HG02763 (cell line): ENCODE measurements at regions not wholly inside any gene's neighbourhood (a gene's known extent, or its start where the extent isn't known, plus 50 kb on each side); places are given as distances from the start of the nearest gene placed in this dataset.
A peak's percentile ranks its signal among the peaks of the same experiment; 100 is the strongest.

Experiments
- ATAC-seq: cut with Tn5 transposase; IDR thresholded peaks from one replicate; pipeline ENCODE4 v1.9.1; 2021; ENCODE audit warnings: mild to moderate bottlenecking, moderate library complexity; ENCODE audit not compliant: unreplicated experiment

DNA sequence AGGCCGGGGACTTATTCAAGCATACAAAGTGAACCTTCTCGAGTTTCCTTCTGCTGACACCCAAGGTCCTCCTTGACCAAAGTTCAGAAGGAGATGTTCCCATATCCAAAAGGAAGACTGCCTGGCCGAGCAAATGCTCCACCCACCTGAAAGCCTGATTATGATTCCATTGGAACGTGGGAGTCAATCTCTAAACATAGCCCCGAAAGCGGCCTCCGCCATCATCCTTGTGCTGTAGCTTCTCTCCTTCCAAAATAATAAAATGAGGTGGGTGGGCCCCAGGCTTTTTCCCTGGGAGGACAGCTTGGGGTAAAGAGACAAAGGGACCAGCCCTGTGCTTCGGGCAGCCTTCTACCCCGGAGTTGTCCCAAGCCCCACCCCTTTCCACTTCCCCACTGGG lies 355.6 kb upstream of the SLC30A5 start:
- no peak for ATAC-seq

DNA sequence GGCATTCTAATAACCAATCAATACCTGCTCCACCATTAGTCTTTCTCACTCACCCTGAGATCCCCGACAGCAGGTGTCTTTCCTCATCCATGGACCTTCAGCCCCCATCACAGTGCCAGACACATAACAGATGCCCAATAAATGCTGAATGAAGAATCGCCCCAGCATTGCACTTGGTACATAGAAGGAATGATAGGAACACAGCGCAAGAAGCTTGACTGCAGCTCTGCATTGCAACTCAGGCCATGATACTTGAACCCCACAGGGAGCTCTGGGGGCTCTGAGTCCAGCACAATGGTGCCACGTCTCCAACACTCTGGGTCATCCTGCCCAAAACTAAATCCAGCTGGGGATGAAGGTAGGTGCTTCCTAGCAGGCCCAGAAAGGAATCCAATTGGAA lies 355.0 kb upstream of the SLC30A5 start:
- no peak for ATAC-seq

DNA sequence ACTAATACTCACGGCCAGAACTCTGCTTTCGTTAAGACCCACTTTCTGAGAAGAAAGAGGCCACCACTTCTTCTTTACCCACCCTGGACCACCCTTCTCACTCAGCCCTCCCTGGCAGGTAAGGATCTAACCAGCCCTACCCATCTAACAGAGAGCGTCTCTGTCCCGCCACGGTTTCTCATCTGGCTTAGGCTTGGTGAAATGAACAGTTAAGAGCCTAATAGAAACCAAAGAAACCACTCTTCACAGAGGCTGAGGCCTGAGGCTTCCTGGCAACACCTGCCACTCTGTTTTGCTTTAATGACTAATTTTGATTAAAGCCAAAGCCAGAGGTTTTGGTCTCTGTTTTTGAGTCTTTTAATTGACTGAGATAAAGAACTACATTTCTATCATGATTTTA lies 354.1 kb upstream of the SLC30A5 start:
- ATAC-seq: peak; percentile 87

DNA sequence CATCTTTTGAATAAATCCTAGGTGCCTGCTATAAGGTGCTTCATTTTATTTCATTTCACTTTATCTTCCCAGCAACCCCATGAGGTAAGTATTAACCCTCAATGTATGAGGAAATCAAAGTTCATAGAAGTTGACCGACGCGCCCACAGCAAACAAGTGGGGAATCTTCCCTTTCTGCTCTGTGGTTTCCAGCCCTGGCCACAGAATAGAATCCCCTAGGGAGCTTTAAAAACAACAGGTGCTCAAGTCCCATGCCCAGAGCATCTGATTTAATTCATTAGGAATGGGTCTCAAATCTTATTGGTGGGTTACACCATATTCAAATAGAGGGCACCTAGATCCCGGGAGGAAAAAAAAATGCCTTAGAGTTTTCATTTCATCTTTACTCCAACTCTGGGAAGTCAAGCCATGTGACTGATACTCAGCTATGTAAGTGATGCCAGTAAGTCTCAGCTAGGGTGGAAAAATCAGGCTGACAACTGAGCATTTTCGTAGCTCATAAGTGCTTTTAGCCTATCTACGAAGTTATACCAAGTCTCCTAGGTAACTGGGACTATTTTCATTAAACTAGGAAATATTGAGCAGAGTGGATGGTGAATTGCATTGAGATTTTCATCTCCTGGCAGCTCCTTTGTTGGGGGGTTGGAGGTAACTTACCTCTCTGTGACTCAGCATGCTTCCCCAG lies 353.4 kb upstream of the SLC30A5 start:
- ATAC-seq: peak; percentile 78

DNA sequence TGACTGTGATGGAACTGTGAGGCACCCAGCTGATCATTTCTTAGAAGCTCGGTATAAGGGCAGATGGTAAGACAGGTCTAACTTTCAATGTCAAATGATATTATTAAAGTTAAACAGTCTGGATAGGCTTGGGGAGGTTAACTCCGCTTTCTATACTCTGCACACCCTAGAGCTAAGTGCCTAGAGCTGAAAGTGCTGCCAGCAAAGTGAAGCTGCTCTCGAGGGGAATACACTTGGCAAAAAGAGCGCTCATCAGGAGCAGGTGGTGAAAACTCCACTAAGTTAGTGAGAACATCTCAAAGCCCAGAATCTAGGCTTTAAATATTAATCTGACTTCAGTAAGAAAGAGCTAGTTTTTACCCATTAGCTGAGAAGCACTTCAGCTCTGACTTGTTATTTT lies 349.6 kb upstream of the SLC30A5 start:
- no peak for ATAC-seq

DNA sequence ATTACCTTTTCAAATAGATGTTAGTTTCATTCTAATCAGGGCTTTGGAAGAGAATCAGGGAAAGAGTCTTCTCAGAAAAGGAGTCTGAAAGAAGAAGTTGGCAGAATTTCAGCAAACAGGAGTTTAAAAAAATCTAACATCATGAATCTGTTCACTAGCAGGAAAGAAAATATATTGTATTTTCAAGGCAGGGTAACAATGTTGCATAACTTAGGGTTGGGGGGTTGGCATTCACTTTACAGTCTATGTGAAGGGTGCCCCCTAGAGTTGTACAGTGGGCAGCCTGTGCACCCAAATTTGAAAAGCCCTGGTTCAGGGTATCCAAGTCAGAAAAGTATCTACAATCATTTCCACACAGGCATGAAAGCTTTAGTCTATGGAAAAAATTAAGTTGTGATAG lies 348.4 kb upstream of the SLC30A5 start:
- ATAC-seq: no peak

DNA sequence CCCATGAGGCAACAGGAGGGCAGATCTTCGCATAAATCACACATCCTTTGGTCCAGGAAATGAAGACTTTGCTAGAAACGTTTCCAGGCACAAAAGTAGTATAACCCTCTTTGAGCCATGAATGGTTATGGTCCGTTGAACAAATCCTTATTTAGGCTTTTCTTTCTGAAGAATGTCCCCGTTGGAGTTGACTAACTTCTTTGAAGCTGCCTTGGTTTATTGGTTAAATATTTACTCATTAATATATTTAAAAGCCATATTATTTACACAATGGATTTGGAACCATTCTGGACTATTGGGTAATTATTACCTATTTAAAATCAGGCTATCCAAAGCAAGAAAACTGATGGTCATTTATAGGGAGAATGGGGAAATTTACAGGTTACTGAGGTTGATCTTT lies 347.6 kb upstream of the SLC30A5 start:
- ATAC-seq: no peak

DNA sequence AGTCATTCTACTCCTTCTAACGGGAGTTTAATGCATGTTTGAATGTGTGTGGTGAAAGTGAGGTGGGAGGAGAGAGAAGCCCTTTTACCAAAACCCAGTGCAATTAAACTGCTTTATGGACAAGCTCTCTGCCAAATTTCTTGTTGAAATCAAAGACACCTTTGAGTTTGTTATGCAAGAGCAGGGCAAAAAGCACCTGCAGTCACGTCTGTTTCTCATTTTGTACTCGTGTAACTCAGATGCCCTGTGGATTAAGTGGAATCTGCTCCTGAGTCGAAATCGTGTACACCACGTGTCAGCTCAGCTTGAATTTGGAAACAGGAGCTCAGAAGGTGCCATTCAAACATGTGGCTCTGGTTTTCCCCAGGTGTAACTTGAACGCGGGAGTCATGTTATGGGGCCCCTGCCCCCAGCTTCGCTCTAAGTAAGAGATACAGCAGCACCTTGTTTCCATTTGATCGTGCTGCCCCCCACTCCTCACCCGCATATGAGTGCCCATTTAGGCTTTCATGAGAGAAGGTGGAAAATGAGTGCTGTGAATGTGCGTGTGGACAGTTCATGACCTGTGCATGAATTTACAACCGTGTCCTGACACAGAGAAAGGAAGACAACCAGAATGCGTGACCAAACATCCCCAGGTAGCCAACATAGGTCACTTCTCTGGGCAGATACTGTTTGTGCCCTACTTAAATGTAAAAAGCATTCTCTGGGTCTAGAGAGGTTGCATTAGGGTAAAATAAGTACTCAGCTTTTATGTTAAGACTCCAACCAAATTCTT lies 347.0 kb upstream of the SLC30A5 start:
- no peak for ATAC-seq

DNA sequence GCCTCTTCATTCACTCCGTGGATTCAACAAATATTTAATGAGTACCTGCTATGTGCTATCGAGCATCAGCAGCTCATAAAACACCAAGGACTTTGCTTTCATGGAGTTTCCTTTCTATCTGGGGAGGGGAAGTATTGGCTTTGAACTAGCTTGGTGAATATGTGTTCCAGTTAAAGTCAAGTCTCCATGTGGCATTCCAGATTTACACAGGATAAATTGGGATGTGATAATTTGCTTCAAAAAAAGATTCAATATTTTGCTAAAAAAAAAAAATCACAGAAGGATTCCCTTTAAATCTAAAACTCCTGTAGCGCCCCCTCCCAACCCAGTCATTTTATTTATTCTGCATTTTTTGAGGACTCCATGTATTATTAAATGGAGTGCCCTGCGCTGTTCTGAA lies 346.3 kb upstream of the SLC30A5 start:
- ATAC-seq: no peak

DNA sequence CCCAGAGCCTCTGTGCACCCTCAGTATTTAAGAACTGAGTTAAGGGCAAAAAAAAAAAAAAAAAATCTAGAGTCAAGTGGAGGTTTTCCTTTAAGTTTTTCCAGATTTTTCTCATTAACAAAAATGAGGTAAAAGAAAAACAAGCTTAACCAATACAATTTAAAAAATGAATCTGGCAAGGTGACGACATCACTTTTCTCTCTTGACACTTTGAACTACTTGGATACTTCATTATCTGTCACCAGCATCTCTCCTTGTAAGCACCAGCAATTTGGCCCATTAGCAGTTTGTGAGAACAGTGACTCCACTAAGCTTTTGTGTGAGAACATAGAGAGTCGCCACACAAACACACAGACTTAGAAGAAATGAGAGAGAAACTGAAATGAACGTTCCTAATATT lies 345.7 kb upstream of the SLC30A5 start:
- no peak for ATAC-seq

DNA sequence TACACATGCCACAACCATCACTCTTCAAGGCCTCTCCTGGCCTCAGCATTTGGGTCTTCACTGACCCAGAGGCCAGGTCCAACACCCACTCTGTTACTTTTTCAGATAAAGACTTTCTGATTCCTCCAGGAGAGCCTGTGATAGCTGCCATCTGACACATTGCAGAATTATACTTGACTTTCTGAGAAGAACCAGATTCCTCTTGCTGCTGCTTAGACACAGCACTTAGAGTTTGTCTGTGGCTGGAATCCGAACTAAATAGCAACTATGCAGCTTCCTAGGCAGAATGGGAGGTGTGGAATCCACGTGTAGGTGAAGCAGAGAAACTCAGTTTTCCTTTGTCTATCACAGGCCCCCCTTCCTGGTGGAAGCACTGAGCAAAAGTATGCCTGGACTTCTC lies 344.7 kb upstream of the SLC30A5 start:
- ATAC-seq: no peak

DNA sequence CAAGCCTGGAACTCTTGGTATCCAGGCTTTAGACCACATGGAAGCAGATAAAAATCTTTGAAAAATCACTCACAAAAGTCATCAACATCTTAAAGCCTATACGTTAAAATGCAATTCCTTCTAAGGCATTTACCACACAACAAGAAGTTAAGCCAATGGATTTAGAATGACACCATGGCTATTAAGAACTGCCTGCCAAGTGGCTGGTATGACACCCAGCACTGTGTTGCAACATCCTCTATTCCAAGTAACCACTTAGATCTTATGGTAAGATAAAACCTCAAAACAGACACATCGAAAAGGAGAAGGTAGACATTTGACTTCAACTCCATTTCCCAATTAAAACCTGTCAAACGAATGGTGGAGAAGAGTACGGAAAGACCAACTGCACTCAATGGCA lies 344.2 kb upstream of the SLC30A5 start:
- ATAC-seq: no peak

DNA sequence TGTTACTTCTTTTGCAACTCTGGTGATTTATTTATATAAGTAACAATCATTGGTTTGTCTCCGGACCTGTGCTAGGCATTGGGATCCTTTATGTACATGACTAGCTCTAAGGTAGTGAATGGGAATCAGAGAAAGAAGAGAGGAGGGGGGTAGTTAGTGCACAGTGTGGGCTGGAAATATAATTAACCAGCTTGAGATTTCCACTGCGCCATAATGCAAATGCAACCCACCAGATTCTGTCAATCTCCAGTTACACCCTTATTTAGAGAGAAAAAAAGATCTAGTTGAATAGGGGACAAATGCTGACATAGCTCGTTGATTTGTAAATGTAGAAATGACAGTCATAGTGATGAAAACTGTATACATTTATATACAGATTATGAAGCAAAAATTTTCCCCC lies 342.2 kb upstream of the SLC30A5 start:
- ATAC-seq: no peak

DNA sequence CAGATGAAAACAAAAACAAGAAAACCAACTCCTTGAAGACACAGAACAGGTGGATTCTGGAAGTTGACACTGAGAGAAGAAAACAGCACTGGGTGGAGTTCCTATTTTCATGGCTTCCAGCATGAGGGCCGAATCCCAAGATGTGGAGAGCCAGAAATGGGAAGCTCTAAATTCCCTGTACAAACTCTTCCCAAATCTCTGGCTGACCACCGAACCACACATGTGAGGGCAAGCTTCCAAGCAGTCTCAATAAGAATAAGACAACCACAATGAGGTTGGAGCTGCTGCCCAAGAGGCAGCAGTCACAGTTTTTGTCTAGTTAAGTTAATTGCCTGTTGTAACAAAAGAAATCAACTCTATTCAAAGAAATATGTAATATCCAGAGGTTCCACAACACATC lies 339.3 kb upstream of the SLC30A5 start:
- ATAC-seq: no peak

DNA sequence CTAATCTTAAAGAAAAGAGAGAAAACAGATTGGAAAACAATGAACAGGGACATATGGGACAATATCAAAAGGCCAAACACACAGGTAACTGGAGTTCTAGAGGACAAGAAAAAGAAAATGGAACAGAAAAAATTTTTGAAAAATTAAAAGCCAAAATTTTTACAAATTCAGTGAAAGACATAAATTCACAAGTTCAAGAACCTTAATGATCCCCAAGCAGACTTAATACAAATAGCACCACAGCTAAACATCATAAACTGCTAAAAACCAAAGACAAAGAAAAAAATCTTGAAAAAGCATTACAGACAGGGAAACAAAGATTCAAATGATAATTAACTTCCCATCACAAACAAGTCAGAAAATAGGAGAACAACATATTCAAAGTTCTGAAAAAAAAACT lies 338.5 kb upstream of the SLC30A5 start:
- ATAC-seq: no peak

DNA sequence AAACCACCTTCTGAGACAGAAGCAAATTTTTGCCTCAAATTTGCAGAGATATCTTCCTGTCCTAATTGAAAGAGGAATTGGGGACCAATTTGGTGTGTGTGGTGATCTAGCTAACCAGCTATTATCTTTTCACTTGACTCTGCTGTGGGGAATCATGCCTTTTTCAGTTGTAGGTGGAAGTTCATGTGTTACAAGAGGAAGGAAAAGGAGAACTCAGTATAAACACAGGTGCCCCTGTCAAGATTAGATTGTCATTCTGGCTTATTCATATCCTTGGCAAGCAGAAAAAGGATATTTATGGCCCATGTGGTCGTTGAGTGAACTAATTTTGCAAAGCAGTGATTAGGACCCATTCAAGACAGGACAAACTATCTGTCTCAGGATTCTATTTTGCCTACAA lies 336.8 kb upstream of the SLC30A5 start:
- no peak for ATAC-seq

DNA sequence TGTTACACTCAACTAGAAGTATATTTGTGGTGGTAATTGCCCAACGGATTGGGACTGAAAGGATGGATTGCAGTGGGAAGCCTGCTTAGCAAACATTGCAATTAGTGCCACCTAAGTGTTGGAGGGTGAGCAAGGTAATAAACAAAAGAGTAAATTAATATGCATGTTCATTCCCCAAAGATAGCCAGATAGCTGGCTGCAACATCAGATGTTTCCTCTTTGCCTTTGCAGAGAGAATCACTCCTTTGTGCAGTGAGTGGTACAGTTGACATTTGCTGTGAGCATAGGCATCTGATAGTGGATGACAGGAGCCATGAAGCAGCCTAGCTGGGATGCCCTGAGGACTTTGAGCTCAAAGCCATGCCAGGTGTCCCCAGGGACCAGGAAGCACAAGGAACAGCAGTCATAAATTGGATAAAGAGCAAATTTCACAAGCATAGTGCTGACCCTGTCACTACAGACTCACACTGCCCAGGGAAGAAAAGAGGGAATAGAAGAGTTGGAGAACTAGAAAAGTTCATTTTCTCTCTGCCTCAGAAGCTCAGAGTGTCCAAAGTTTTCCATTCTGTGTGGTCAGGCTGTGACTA lies 336.1 kb upstream of the SLC30A5 start:
- ATAC-seq: no peak

DNA sequence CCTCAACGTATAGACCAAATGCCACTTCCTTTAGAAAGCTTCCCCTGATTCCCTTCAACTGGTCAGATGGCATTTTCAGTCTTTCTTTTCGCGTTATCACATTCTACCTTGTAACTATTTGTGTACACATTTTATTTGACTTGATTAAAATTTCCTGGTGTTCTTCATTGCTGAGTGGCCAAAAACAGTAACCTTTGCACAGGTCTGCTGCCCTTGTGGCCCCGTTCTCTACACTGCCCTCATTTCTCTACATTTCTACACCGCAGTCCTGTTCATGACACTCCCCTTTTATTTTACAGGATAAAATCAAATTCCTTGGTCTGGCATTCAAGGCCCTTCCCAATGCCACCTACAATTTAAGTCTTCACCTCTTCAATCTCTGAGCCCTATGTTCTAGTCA lies 334.2 kb upstream of the SLC30A5 start:
- no peak for ATAC-seq

DNA sequence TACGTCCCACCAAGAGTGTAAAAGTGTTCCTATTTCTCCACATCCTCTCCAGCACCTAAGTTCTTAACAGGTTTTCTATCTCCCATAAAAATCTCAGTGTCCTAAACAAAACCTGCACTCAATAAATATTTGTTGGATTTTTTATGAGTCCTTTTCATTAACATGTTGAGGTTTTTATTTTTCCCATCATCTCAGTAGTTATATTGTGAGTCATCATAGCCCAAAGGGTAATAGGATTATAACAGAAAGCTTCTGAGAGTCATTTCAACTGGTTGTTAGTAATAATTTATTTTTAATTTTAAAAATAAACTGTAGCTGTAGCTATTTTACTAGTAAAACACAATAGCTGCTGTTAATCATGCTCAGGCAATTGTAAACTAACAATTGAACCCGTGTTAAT lies 331.6 kb upstream of the SLC30A5 start:
- no peak for ATAC-seq

DNA sequence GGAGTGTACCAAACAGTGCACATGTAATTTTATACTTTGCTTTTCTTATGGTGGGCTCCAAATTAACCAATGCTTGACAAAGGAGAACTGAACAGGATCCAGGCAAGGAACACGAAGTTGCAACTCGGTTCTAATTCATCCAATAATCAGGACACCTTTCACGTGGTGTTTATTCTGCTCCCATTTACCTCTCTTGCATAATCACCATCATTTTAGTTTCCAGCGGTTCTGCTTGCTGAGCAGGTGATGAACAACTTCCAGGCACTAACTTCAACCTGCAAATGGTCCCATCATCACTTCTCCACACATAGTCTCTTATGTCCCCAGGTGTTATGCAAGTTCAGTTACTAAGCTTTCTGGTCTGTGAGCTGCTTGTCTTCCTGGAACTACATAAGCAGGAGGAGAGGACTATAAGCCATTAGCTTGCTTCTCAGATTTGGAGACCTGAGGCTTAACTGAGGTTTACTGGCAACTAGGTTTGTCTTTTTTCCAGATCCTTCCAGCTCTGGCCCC lies 326.8 kb upstream of the SLC30A5 start:
- ATAC-seq: no peak

DNA sequence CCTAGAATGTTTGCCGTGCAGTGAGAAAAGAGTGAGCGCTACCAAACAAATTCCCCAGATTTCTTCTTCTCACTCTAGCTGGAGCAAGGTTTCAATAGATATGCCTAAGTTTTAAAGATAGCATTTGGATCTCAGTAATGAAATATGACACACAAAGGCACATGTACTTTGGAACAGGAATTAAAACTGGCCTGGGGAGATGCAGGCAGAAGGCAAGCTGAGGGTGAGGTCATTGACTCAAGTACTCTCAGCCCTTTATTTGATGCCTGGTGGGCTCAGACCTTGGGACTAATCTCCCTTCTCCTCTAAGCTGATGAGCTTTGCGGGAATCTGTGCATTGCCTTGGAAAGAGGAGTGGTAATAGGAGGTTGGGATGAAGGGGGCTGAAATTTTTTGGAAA lies 323.3 kb upstream of the SLC30A5 start:
- ATAC-seq: no peak

DNA sequence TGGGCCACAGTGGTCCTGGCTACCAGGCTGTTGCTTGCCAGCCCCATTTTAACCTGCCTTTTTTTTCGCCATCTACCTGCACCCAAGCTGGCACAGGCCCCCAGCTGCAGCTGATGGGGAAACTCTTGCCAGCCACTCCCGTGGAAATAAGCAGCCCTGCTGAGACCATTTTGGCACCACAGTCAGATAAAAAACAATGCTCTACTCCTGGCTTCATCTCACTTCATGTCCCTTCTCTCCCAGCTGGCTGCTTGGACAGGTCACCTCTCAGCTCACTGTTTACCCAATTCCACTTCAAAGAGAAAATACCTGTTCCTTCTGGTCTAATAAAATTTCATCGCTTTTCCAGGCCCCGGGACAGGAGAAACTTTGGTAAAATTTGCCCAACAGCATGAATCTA lies 322.6 kb upstream of the SLC30A5 start:
- ATAC-seq: no peak
